Gastroesophageal sphincter (tissue), 4 donors: ENCODE measurements at regions not wholly inside any gene's neighbourhood (a gene's known extent, or its start where the extent isn't known, plus 50 kb on each side); places are given as distances from the start of the nearest gene placed in this dataset.

Experiments used
- ATAC-seq: fragments of 150-250 bp; one replicate; pipeline ENCODE4 v1.9.1; 2016; ENCODE audit warnings: mild to moderate bottlenecking, moderate library complexity
- H3K27ac ChIP-seq, 4 donors: fragments of 200-600 bp; sonication (generic) in 3 of 4; 1 replicate in 3 of 4; 2 replicates in 1 of 4; pipeline ENCODE4 v1.5.1; 2016 to 2019
- H3K27me3 ChIP-seq: fragments of 200-600 bp; sonication (generic); one replicate; pipeline ENCODE4 v1.5.1; 2019
- H3K36me3 ChIP-seq, 2 donors: fragments of 200-600 bp; sonication (generic); one replicate each; pipeline ENCODE4 v1.5.1; 2019; ENCODE audit warnings: control low read depth in 1 of 2
- H3K4me1 ChIP-seq, 3 donors: fragments of 200-600 bp; sonication (generic); 1 replicate in 2 of 3; 2 replicates in 1 of 3; pipeline ENCODE4 v1.5.1; 2016 to 2019; ENCODE audit warnings: control low read depth in 2 of 3
- H3K4me3 ChIP-seq, 2 donors: fragments of 200-600 bp; sonication (generic); one replicate each; pipeline ENCODE4 v1.5.1; 2019; ENCODE audit warnings: mild to moderate bottlenecking in 1 of 2, moderate library complexity in 1 of 2
- H3K9me3 ChIP-seq, 3 donors: fragments of 200-600 bp; sonication (generic); one replicate each; pipeline ENCODE4 v1.5.1; 2017 to 2019; ENCODE audit warnings: control low read depth in 2 of 3
- EP300 ChIP-seq: sonication (generic); formaldehyde crosslinking; IDR thresholded peaks from one replicate; pipeline ENCODE4 v1.6.1; 2017; ENCODE audit warnings: antibody characterized with exemption, mild to moderate bottlenecking
- POLR2A ChIP-seq, 2 donors: fragments of 450-650 bp; IDR thresholded peaks; one replicate each; pipeline ENCODE4 v1.6.1; 2017; ENCODE audit warnings: antibody characterized with exemption in 2 of 2, mild to moderate bottlenecking in 2 of 2, moderate library complexity in 1 of 2
- POLR2AphosphoS5 ChIP-seq: sonication (generic); formaldehyde crosslinking; IDR thresholded peaks from one replicate; pipeline ENCODE4 v1.6.1; 2017; ENCODE audit warnings: antibody characterized with exemption
- WGBS, 2 donors: methylation state at CpG; one replicate each; pipeline ENCODE4 v1.1.5; 2018; ENCODE audit warnings: low coverage in 1 of 2; 5-methylcytosine and 5-hydroxymethylcytosine counted together
- TF ChIP-seq, protein P1 (sequence below), 4 experiments: fragments of 200-600 bp in 2 of 4; fragments of 450-650 bp in 2 of 4; sonication (generic) in 1 of 4; IDR thresholded peaks; one replicate each; pipeline ENCODE4 v1.5.1; 2017 to 2019; ENCODE audit warnings: antibody characterized with exemption in 4 of 4, mild to moderate bottlenecking in 2 of 4, moderate library complexity in 2 of 4

DNA sequence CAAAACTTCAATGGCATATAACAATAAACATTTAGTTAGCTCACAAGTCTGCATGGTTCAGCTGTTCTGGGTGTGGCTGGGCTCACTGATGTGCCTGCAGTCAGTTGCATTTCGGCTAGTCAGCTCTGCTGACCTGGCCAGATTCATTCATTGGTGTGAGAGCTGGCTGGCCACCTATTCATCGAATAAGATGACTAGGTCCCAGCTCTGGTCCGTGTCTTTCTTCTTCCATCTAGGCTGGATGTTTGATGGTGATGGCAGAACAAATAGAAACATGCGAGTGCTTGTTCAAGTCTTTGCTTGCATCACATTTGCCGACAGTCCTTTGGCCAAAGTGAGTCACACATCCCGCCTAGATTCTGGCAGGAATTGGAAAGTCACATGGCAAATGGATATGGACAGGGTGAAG lies 203.3 kb upstream of the CRY1 start:
- TF ChIP-seq EP300 (no peak), POLR2A (IDR thresholded peaks at IDR 0.05) (no peak), POLR2AphosphoS5 (no peak)
- TF ChIP-seq, protein P1, sequence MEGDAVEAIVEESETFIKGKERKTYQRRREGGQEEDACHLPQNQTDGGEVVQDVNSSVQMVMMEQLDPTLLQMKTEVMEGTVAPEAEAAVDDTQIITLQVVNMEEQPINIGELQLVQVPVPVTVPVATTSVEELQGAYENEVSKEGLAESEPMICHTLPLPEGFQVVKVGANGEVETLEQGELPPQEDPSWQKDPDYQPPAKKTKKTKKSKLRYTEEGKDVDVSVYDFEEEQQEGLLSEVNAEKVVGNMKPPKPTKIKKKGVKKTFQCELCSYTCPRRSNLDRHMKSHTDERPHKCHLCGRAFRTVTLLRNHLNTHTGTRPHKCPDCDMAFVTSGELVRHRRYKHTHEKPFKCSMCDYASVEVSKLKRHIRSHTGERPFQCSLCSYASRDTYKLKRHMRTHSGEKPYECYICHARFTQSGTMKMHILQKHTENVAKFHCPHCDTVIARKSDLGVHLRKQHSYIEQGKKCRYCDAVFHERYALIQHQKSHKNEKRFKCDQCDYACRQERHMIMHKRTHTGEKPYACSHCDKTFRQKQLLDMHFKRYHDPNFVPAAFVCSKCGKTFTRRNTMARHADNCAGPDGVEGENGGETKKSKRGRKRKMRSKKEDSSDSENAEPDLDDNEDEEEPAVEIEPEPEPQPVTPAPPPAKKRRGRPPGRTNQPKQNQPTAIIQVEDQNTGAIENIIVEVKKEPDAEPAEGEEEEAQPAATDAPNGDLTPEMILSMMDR (IDR thresholded peaks at IDR 0.05) = no peak
- Histone ChIP-seq H3K27me3 (no peaks in the 10 kb centered on the region), H3K36me3 (no peaks in the 10 kb centered on the region), H3K27ac (no peak overlapping the region), H3K9me3 (no peaks in the 10 kb centered on the region), H3K4me3 (no peak overlapping the region), H3K4me1 (no peaks in the 10 kb centered on the region)
- 92% methylated on average over 2 of the region's 6 CpGs; no CpG with 5 or more reads in 1 of the 2 donors for WGBS, 2 donors
- ATAC-seq = no peak

DNA sequence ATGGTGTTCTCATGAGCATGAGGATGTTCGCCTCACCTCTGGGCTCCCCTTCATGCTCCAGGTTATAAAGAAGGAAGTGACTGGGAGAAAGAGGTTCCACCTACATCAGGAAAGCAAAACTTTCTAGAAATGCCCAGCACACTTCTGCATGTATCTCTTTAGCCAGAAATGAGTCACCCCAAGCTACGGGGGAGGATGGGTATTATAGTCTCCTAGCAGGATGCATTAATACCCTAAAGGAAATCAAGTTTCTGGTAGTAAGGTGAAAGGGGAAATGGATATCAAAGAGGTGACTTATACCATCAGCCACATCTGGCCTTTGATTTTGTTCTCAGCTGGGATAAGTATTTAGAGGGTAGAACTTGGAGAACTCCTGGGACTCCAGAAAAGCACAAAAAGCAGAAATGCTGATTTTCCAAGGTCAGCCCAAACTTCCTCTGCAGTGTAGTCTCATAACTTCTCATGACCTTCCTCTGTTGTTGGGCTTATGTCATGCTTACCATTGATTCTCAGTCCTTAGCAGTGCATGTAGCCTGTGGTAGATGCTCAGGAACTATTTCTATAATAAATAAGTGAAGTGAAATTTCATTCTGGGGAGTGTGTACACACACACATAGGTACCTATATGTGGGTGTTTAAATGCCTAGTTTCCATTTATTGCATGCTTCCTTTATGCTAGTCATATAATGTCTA lies 209.4 kb upstream of the CRY1 start:
- Histone ChIP-seq H3K27me3 (peaks cover 8% of the 10 kb centered on the region), H3K27ac (no peak overlapping the region), H3K4me3 (no peak overlapping the region), H3K36me3 (no peaks in the 10 kb centered on the region), H3K9me3 (peaks cover 0 to 7% (median 0%) of the 10 kb centered on the region in 3 donors), H3K4me1 (no peaks in the 10 kb centered on the region)
- TF ChIP-seq POLR2A (IDR thresholded peaks at IDR 0.05) (no peak), POLR2AphosphoS5 (no peak), EP300 (no peak)
- TF ChIP-seq, protein P1 (IDR thresholded peaks at IDR 0.05) = no peak
- ATAC-seq = no peak
- WGBS, 2 donors = 58 to 67% methylated on average over 1 to 2 of the region's 2 CpGs

DNA sequence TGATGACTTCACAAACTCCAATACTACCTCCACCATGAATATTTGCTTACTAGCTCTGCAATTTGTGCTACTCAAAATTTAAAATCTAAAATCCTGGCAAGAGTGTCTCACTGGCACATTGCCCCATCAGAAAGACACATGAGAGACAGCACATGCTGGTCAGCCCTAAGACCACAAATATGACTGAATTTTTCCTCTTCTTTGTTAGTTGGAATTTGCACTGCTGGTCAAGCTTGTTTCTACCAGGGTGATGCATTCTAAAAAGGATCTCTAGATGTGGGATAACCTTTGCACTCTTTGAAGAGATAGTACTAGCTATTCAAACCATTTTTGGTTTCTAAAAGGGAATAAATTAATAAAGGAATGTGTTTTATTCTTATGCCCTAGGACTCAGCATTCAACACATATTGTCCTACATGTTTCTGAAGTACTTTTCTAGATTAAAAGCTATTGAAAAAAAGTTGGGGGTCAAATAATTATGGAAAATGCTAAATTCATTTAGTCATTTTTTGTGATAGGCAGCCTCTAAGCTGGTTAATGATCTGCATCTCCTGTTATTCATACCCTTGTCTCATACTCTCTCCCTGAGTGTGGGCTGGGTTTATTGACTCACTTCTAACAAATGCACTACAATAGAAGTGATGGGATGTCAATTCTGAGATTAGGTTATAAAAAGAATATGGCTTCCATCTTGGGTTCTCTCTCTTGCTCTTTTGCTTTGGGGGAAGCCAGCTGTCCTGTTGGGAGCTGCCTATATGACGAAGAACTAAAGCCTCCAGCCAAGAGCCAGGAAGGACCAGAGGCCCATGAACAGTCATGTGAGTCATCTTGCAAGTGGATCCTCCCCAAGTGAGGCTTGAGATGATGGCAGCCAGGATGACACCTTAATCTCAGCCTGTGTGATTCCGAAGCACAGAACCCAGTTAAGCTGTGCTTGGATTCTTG lies 211.5 kb upstream of the CRY1 start:
- Histone ChIP-seq H3K36me3 (no peaks in the 10 kb centered on the region), H3K27ac (no peak overlapping the region), H3K4me1 (no peaks in the 10 kb centered on the region), H3K4me3 (no peak overlapping the region), H3K9me3 (peaks cover 0 to 18% (median 0%) of the 10 kb centered on the region in 3 donors), H3K27me3 (peaks cover 27% of the 10 kb centered on the region)
- no peak for ATAC-seq
- 79% methylated on average over 2 of the region's 2 CpGs; no CpG with 5 or more reads in 1 of the 2 donors for WGBS, 2 donors
- TF ChIP-seq EP300 = no peak

DNA sequence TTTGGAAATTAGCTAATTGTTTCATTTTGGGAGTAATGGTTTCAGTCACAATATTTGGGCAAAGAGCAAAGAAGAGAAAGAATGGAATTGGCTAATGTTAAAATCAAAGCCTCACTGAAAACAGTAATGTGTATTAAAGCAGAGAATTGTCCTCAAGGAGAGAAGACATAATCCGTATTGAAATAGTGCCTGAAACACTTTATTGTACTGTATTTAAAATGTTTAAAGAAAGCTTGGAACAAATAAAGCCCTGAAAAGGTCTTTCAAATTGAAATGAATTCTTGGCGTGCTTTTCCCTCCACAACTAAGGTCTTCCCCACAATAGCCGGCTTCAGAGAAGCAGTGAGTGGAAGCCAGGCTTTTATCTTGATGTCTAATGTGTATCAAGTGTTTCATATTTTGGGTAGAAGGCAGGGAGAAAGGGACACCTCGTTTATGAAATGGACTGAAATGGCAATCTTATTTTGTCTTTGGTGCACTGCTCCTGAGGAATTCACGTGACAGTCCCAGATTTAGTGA lies 212.9 kb upstream of the CRY1 start:
- TF ChIP-seq, protein P1 (IDR thresholded peaks at IDR 0.05) = no peak
- TF ChIP-seq EP300 (no peak), POLR2AphosphoS5 (no peak), POLR2A (IDR thresholded peaks at IDR 0.05) (no peak)
- no peaks in the 10 kb centered on the region for H3K36me3 ChIP-seq
- H3K9me3 ChIP-seq = peaks cover 0 to 18% (median 0%) of the 10 kb centered on the region in 3 donors
- H3K4me3 ChIP-seq = no peak overlapping the region
- no peak overlapping the region for H3K27ac ChIP-seq
- no peak for ATAC-seq
- H3K4me1 ChIP-seq = no peaks in the 10 kb centered on the region
- H3K27me3 ChIP-seq = peaks cover 40% of the 10 kb centered on the region
- 24 to 37% methylated on average over 3 to 5 of the region's 5 CpGs for WGBS, 2 donors

DNA sequence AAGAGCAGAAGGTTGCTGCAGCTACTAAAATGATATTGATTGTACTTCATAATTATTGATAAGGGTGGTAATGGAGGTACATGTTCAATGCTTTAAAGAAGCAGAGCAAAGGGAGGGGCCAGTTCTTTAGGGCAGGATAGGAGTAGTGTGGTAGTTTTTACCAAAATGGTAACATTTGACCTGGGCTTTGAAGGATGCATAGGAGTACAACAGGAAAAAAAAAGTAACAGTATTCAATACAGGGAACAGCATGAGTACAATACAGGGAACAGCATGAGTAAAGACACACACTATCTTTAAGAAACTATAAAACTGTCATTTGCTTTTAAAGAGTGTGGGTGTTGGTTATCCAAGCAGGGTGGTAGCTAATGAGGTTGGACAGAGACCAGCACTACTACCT lies 215.0 kb upstream of the CRY1 start:
- no peak overlapping the region for H3K27ac ChIP-seq
- ATAC-seq = no peak
- no peaks in the 10 kb centered on the region for H3K4me1 ChIP-seq
- H3K36me3 ChIP-seq = no peaks in the 10 kb centered on the region
- H3K27me3 ChIP-seq = peaks cover 52% of the 10 kb centered on the region
- TF ChIP-seq, protein P1 (IDR thresholded peaks at IDR 0.05) = no peak
- TF ChIP-seq POLR2AphosphoS5 (no peak), EP300 (no peak), POLR2A (IDR thresholded peaks at IDR 0.05) (no peak)
- peaks cover 0 to 18% (median 0%) of the 10 kb centered on the region in 3 donors for H3K9me3 ChIP-seq
- no peak overlapping the region for H3K4me3 ChIP-seq
